Hepatocyte (in vitro differentiated cells): ENCODE measurements at regions not wholly inside any gene's neighbourhood (a gene's known extent, or its start where the extent isn't known, plus 50 kb on each side); places are given as distances from the start of the nearest gene placed in this dataset.

ENCODE experiments used
- EZH2 ChIP-seq: fragments of 200-600 bp; sonication (generic); IDR thresholded peaks from 2 replicates; pipeline ENCODE4 v1.6.1; 2016; ENCODE audit warnings: antibody characterized with exemption, mild to moderate bottlenecking, borderline replicate concordance
- EZH2phosphoT487 ChIP-seq: fragments of 200-600 bp; sonication (generic); IDR thresholded peaks from one replicate; pipeline ENCODE4 v1.6.1; 2018; ENCODE audit warnings: antibody characterized with exemption, mild to moderate bottlenecking, low read depth, moderate library complexity; ENCODE audit not compliant: unreplicated experiment, severe bottlenecking
- TF ChIP-seq, protein P1 (sequence below): fragments of 200-600 bp; sonication (generic); IDR thresholded peaks from 2 replicates; pipeline ENCODE4 v1.5.1; 2016; ENCODE audit warnings: antibody characterized with exemption, mild to moderate bottlenecking; ENCODE audit not compliant: poor library complexity

DNA sequence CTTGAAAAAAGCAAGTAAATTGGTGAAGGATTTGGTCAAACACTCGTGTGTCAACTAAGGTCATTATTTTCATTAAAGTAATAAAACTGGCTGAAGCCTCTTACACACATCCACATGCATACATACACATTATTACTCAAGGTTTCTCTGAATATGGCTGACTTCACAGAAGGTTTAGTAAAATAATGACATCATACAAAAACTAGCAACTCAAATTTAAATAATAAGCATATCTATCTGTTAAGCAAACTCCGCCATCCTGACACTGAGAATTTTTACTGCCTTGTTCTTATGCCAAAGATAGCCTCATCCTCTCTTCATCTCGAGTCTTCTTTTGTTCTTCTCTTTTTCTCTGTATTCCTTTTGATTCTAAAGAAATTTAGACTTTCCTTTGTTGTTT is 739.1 kb downstream of the GBE1 start:
- TF ChIP-seq EZH2 (no peak), EZH2phosphoT487 (no peak)
- TF ChIP-seq, protein P1, sequence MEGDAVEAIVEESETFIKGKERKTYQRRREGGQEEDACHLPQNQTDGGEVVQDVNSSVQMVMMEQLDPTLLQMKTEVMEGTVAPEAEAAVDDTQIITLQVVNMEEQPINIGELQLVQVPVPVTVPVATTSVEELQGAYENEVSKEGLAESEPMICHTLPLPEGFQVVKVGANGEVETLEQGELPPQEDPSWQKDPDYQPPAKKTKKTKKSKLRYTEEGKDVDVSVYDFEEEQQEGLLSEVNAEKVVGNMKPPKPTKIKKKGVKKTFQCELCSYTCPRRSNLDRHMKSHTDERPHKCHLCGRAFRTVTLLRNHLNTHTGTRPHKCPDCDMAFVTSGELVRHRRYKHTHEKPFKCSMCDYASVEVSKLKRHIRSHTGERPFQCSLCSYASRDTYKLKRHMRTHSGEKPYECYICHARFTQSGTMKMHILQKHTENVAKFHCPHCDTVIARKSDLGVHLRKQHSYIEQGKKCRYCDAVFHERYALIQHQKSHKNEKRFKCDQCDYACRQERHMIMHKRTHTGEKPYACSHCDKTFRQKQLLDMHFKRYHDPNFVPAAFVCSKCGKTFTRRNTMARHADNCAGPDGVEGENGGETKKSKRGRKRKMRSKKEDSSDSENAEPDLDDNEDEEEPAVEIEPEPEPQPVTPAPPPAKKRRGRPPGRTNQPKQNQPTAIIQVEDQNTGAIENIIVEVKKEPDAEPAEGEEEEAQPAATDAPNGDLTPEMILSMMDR = no peak
